ENCODE measurements at regions not wholly inside any gene's neighbourhood (a gene's known extent, or its start where the extent isn't known, plus 50 kb on each side); places are given as distances from the start of the nearest gene placed in this dataset.

DNA sequence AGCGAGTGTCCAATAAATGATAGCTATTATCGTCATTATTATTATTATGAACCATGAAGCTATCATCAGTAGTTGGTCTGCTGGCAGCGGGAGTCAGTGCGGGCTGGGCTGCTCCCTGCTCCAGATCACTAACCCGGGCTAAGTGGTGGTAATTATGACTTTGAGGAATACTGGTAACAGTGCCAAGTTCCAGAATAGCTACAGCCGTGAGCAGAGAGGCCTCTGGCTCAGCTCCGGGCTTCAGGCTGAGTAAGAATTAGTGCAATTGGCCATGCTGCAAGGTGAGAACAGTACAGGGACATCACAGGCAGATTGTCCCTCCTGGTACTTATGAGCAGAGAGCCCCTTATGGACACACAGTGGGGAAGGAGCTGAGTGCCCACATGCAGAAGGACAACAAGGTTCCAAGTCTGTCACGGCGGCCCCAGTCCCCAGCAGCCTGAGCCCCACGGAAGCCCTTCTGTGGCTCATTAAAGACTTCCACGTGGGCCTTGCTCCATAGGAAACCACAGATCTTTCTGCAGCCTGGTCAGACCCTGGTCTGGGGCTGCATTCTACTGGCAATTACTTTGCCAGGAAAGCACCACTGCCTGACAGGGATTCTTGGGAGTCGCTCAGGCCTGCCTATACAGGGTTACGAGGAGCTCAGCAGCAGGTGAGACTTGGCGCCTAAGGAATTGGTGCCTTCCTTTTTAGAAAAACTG, 235.1 kb downstream of the RRAGC start:
- Histone ChIP-seq H3K4me3 (no peak overlapping the region), H3K27ac (no peak overlapping the region), H3K27me3 (peaks cover 3% of the 10 kb centered on the region), H3K4me1 (peaks cover 0 to 10% (median 0%) of the 10 kb centered on the region in 3 donors), H3K9me3 (peaks cover 0 to 5% (median 0%) of the 10 kb centered on the region in 3 donors), H3K36me3 (no peaks in the 10 kb centered on the region)
- WGBS, 2 donors (ENCODE audit: low coverage in 1 of 2) = 21 to 61% methylated on average over 7 of the region's 14 CpGs
- ATAC-seq = peak; percentile 28
- TF ChIP-seq EP300 (IDR thresholded peaks at IDR 0.05) (no peak), CTCF (IDR thresholded peaks at IDR 0.05) (no peak), POLR2A (IDR thresholded peaks at IDR 0.05) (no peak), POLR2AphosphoS5 (IDR thresholded peaks at IDR 0.05) (no peak)

- Histone ChIP-seq H3K27ac (no peak overlapping the region), H3K27me3 (peaks cover 3% of the 10 kb centered on the region), H3K9me3 (no peaks in the 10 kb centered on the region), H3K4me3 (no peak overlapping the region), H3K36me3 (no peaks in the 10 kb centered on the region), H3K4me1 (peaks cover 0 to 10% (median 0%) of the 10 kb centered on the region in 3 donors)
- no peak for ATAC-seq
- no peak for TF ChIP-seq EP300 (IDR thresholded peaks at IDR 0.05)
- TF ChIP-seq POLR2A (IDR thresholded peaks at IDR 0.05) = no peak
- TF ChIP-seq POLR2AphosphoS5 (IDR thresholded peaks at IDR 0.05) = no peak
- TF ChIP-seq CTCF (IDR thresholded peaks at IDR 0.05) = no peak
- WGBS, 2 donors (ENCODE audit: low coverage in 1 of 2) = 82% methylated on average over 2 of the region's 7 CpGs; no CpG with 5 or more reads in 1 of the 2 donors
Observed at GRCh38 chr1:38623529-38623928, 236.0 kb downstream of the RRAGC start.

- Histone ChIP-seq H3K27ac (no peak overlapping the region), H3K4me3 (no peak overlapping the region), H3K9me3 (no peaks in the 10 kb centered on the region), H3K27me3 (peaks cover 7% of the 10 kb centered on the region), H3K4me1 (peaks cover 0 to 10% (median 0%) of the 10 kb centered on the region in 3 donors), H3K36me3 (no peaks in the 10 kb centered on the region)
- TF ChIP-seq CTCF (IDR thresholded peaks at IDR 0.05) = no peak
- TF ChIP-seq POLR2AphosphoS5 (IDR thresholded peaks at IDR 0.05) = no peak
- no peak for TF ChIP-seq POLR2A (IDR thresholded peaks at IDR 0.05)
- no peak for TF ChIP-seq EP300 (IDR thresholded peaks at IDR 0.05)
- no peak for ATAC-seq
- WGBS, 2 donors (ENCODE audit: low coverage in 1 of 2) = 89 to 100% methylated on average over 2 to 4 of the region's 6 CpGs
Observed at GRCh38 chr1:38622197-38622596, 237.4 kb downstream of the RRAGC start.

- 25 to 38% methylated on average over 1 to 3 of the region's 3 CpGs for WGBS, 2 donors (ENCODE audit: low coverage in 1 of 2)
- no peak for ATAC-seq
- H3K9me3 ChIP-seq = no peaks in the 10 kb centered on the region
- H3K4me1 ChIP-seq = no peaks in the 10 kb centered on the region
- no peak overlapping the region for H3K4me3 ChIP-seq
- peaks cover 46% of the 10 kb centered on the region for H3K27me3 ChIP-seq
- no peak for TF ChIP-seq POLR2A (IDR thresholded peaks at IDR 0.05)
- no peaks in the 10 kb centered on the region for H3K36me3 ChIP-seq
- H3K27ac ChIP-seq = no peak overlapping the region
Observed at GRCh38 chr1:38616846-38617245, 242.7 kb downstream of the RRAGC start.

GRCh38 chr1:38615680-38616079, 243.9 kb downstream of the RRAGC start:
- Histone ChIP-seq H3K27ac (no peak overlapping the region), H3K27me3 (peaks cover 51% of the 10 kb centered on the region), H3K4me1 (no peaks in the 10 kb centered on the region), H3K36me3 (no peaks in the 10 kb centered on the region), H3K4me3 (no peak overlapping the region), H3K9me3 (no peaks in the 10 kb centered on the region)
- ATAC-seq = no peak
- TF ChIP-seq CTCF (IDR thresholded peaks at IDR 0.05) = no peak
- TF ChIP-seq EP300 (IDR thresholded peaks at IDR 0.05) = no peak
- 78% methylated on average over 1 of the region's 1 CpG; no CpG with 5 or more reads in 1 of the 2 donors for WGBS, 2 donors (ENCODE audit: low coverage in 1 of 2)
